SJSA1 (cell line): ENCODE measurements at regions not wholly inside any gene's neighbourhood (a gene's known extent, or its start where the extent isn't known, plus 50 kb on each side); places are given as distances from the start of the nearest gene placed in this dataset.
"Not testable (repeated sequence)": the region's sequence is repeated elsewhere in the genome, so short reads cannot be mapped to it uniquely, and the experiment has no call there.

Experiments
- DNase-seq, 2 experiments: peaks; one replicate each; pipeline ENCODE4 v3.0.0-alpha.2; 2015 to 2020; ENCODE audit warnings: low spot score in 2 of 2, low read depth in 1 of 2
- H3K27ac ChIP-seq: fragments of 250-450 bp; sonication (Bioruptor Pico); 2 replicates; pipeline ENCODE4 v1.5.1; 2020; ENCODE audit warnings: mild to moderate bottlenecking, moderate library complexity
- H3K27me3 ChIP-seq: fragments of 250-450 bp; sonication (Bioruptor Pico); replicated peaks from 2 replicates; pipeline ENCODE4 v1.5.1; 2020; ENCODE audit warnings: mild to moderate bottlenecking, moderate library complexity
- H3K36me3 ChIP-seq: fragments of 250-450 bp; sonication (Bioruptor Pico); 2 replicates; pipeline ENCODE4 v1.5.1; 2020; ENCODE audit warnings: mild to moderate bottlenecking
- H3K4me1 ChIP-seq: fragments of 250-450 bp; sonication (Bioruptor Pico); replicated peaks from 2 replicates; pipeline ENCODE4 v1.6.1; 2021; ENCODE audit warnings: mild to moderate bottlenecking
- H3K4me3 ChIP-seq: fragments of 250-450 bp; sonication (Bioruptor Pico); 2 replicates; pipeline ENCODE4 v1.5.1; 2020; ENCODE audit warnings: mild to moderate bottlenecking
- H3K9me3 ChIP-seq: fragments of 250-450 bp; sonication (Bioruptor Pico); replicated peaks from 2 replicates; pipeline ENCODE4 v1.5.1; 2020; ENCODE audit warnings: mild to moderate bottlenecking

- no peak overlapping the region for H3K4me3 ChIP-seq
- H3K36me3 ChIP-seq: no peaks in the 10 kb centered on the region
- H3K27me3 ChIP-seq: no peaks in the 10 kb centered on the region; the same call in 1 of the 2 replicates
- no peak overlapping the region for H3K27ac ChIP-seq
- H3K9me3 ChIP-seq: no peaks in the 10 kb centered on the region
- H3K4me1 ChIP-seq: no peaks in the 10 kb centered on the region
- DNase-seq: no peak
Observed at GRCh38 chr2:88933091-88933490, 241.6 kb downstream of the RPIA start.

- Histone ChIP-seq H3K4me1 (no peaks in the 10 kb centered on the region), H3K27ac (no peak overlapping the region), H3K4me3 (no peak overlapping the region), H3K27me3 (no peaks in the 10 kb centered on the region; the same call in 1 of the 2 replicates), H3K36me3 (no peaks in the 10 kb centered on the region), H3K9me3 (no peaks in the 10 kb centered on the region)
- no peak for DNase-seq
Observed at GRCh38 chr2:88933980-88934379, 242.5 kb downstream of the RPIA start.

- DNase-seq, H3K4me1 ChIP-seq, H3K27ac ChIP-seq, H3K36me3 ChIP-seq, H3K4me3 ChIP-seq, H3K27me3 ChIP-seq, H3K9me3 ChIP-seq: not testable (repeated sequence)
Observed at GRCh38 chr2:88941178-88941577, 249.7 kb downstream of the RPIA start.

GRCh38 chr2:88942798-88943197 is 251.3 kb downstream of the RPIA start:
- Histone ChIP-seq H3K9me3 (no peaks in the 10 kb centered on the region), H3K4me1 (no peaks in the 10 kb centered on the region), H3K27ac (no peak overlapping the region), H3K27me3 (no peaks in the 10 kb centered on the region), H3K4me3 (no peak overlapping the region), H3K36me3 (no peaks in the 10 kb centered on the region)
- DNase-seq: no peak

- no peaks in the 10 kb centered on the region for H3K4me1 ChIP-seq
- H3K27me3 ChIP-seq: no peaks in the 10 kb centered on the region
- H3K36me3 ChIP-seq: no peaks in the 10 kb centered on the region
- no peak overlapping the region for H3K4me3 ChIP-seq
- no peak overlapping the region for H3K27ac ChIP-seq
- DNase-seq: no peak
- no peaks in the 10 kb centered on the region for H3K9me3 ChIP-seq
Observed at GRCh38 chr2:88949336-88949735, 257.9 kb downstream of the RPIA start.

- no peak overlapping the region for H3K4me3 ChIP-seq
- no peak for DNase-seq
Observed at GRCh38 chr2:88950010-88950409, 258.5 kb downstream of the RPIA start.

GRCh38 chr2:88955607-88956006 is 264.1 kb downstream of the RPIA start:
- Histone ChIP-seq H3K36me3 (no peaks in the 10 kb centered on the region), H3K4me1 (no peaks in the 10 kb centered on the region)

More at GRCh38 chr2:88950010-88950409, 258.5 kb downstream of the RPIA start:
- Histone ChIP-seq H3K27me3 (no peaks in the 10 kb centered on the region), H3K9me3 (no peaks in the 10 kb centered on the region), H3K4me1 (no peaks in the 10 kb centered on the region), H3K27ac (no peak overlapping the region), H3K36me3 (no peaks in the 10 kb centered on the region)

GRCh38 chr2:88959480-88960204 is 268.2 kb downstream of the RPIA start:
- Histone ChIP-seq H3K4me3 (no peak overlapping the region), H3K27ac (no peak overlapping the region)
- no peak for DNase-seq

More at GRCh38 chr2:88955607-88956006, 264.1 kb downstream of the RPIA start:
- Histone ChIP-seq H3K27me3 (no peaks in the 10 kb centered on the region), H3K9me3 (no peaks in the 10 kb centered on the region), H3K27ac (no peak overlapping the region), H3K4me3 (no peak overlapping the region)
- no peak for DNase-seq

GRCh38 chr2:88961323-88961722 is 269.9 kb downstream of the RPIA start:
- not testable (repeated sequence) for H3K27ac ChIP-seq, H3K4me3 ChIP-seq, DNase-seq, H3K27me3 ChIP-seq, H3K4me1 ChIP-seq, H3K36me3 ChIP-seq, H3K9me3 ChIP-seq

More at GRCh38 chr2:88959480-88960204, 268.2 kb downstream of the RPIA start:
- H3K36me3 ChIP-seq: no peaks in the 10 kb centered on the region
- H3K9me3 ChIP-seq: no peaks in the 10 kb centered on the region
- H3K4me1 ChIP-seq: no peaks in the 10 kb centered on the region
- no peaks in the 10 kb centered on the region for H3K27me3 ChIP-seq

- H3K4me3 ChIP-seq: no peak overlapping the region
- H3K9me3 ChIP-seq: no peaks in the 10 kb centered on the region
- no peaks in the 10 kb centered on the region for H3K27me3 ChIP-seq
- H3K27ac ChIP-seq: no peak overlapping the region
- no peaks in the 10 kb centered on the region for H3K36me3 ChIP-seq
- no peak for DNase-seq
- no peaks in the 10 kb centered on the region for H3K4me1 ChIP-seq
Observed at GRCh38 chr2:88967844-88968243, 276.4 kb downstream of the RPIA start.

- not testable (repeated sequence) for H3K36me3 ChIP-seq, H3K4me1 ChIP-seq, H3K4me3 ChIP-seq, H3K27me3 ChIP-seq, H3K27ac ChIP-seq, H3K9me3 ChIP-seq, DNase-seq
Observed at GRCh38 chr2:88978011-88978410, 286.5 kb downstream of the RPIA start.

- H3K27ac ChIP-seq, H3K36me3 ChIP-seq, H3K9me3 ChIP-seq, H3K4me1 ChIP-seq, H3K4me3 ChIP-seq, DNase-seq, H3K27me3 ChIP-seq: not testable (repeated sequence)
Observed at GRCh38 chr2:88978446-88978845, 287.0 kb downstream of the RPIA start.

GRCh38 chr2:88984079-88984478 is 292.6 kb downstream of the RPIA start:
- not testable (repeated sequence) for H3K9me3 ChIP-seq, H3K27ac ChIP-seq, H3K4me3 ChIP-seq, DNase-seq, H3K27me3 ChIP-seq, H3K36me3 ChIP-seq, H3K4me1 ChIP-seq

GRCh38 chr2:88986721-88987330 is 295.4 kb downstream of the RPIA start:
- not testable (repeated sequence) for H3K27ac ChIP-seq, H3K9me3 ChIP-seq, H3K4me3 ChIP-seq, DNase-seq, H3K27me3 ChIP-seq, H3K4me1 ChIP-seq, H3K36me3 ChIP-seq
